Osteoblast (primary cell): ENCODE measurements at regions not wholly inside any gene's neighbourhood (a gene's known extent, or its start where the extent isn't known, plus 50 kb on each side); places are given as distances from the start of the nearest gene placed in this dataset.
"Not testable (repeated sequence)": the region's sequence is repeated elsewhere in the genome, so short reads cannot be mapped to it uniquely, and the experiment has no call there.

Experiments
- DNase-seq: peaks from one replicate; pipeline ENCODE4 v3.0.0; 2011; ENCODE audit warnings: low spot score, mixed read lengths; ENCODE audit not compliant: insufficient read length; ENCODE audit errors: missing footprints
- H2AFZ ChIP-seq: 2 replicates; pipeline ENCODE4 v1.6.0; 2011; ENCODE audit warnings: mild to moderate bottlenecking, low read length
- H3K27ac ChIP-seq: 2 replicates; pipeline ENCODE4 v1.5.1; 2011; ENCODE audit warnings: mild to moderate bottlenecking, low read depth, low read length, moderate library complexity
- H3K27me3 ChIP-seq: 2 replicates; pipeline ENCODE4 v1.6.0; 2012; ENCODE audit warnings: mild to moderate bottlenecking, control low read depth, inconsistent platforms, low read length, moderate library complexity; ENCODE audit not compliant: insufficient read depth
- H3K36me3 ChIP-seq: 2 replicates; pipeline ENCODE4 v1.5.1; 2011; ENCODE audit warnings: mild to moderate bottlenecking, low read length, control low read depth, moderate library complexity; ENCODE audit not compliant: insufficient read depth
- H3K4me1 ChIP-seq: 2 replicates; pipeline ENCODE4 v1.5.1; 2011; ENCODE audit warnings: mild to moderate bottlenecking, low read length, control low read depth, moderate library complexity; ENCODE audit not compliant: insufficient read depth
- H3K4me2 ChIP-seq: 2 replicates; pipeline ENCODE4 v1.6.0; 2011; ENCODE audit warnings: mild to moderate bottlenecking, low read length; ENCODE audit not compliant: insufficient read depth
- H3K4me3 ChIP-seq: fragments of 200-600 bp; sonication (generic); 3 replicates; pipeline ENCODE4 v1.5.1; 2012; ENCODE audit warnings: mild to moderate bottlenecking, low read length, inconsistent platforms; ENCODE audit not compliant: insufficient read depth
- H3K79me2 ChIP-seq: 2 replicates; pipeline ENCODE4 v1.6.0; 2012; ENCODE audit warnings: mild to moderate bottlenecking, low read length, control low read depth, inconsistent platforms; ENCODE audit not compliant: insufficient read depth
- H3K9me3 ChIP-seq: 2 replicates; pipeline ENCODE4 v1.5.1; 2011; ENCODE audit warnings: low read depth, low read length, control low read depth
- H4K20me1 ChIP-seq: 2 replicates; pipeline ENCODE4 v1.6.0; 2012; ENCODE audit warnings: mild to moderate bottlenecking, low read length, control low read depth; ENCODE audit not compliant: insufficient read depth
- CTCF ChIP-seq: IDR thresholded peaks from 2 replicates; pipeline ENCODE4 v1.5.1; 2011; ENCODE audit warnings: mild to moderate bottlenecking, low read depth, low read length, moderate library complexity; ENCODE audit errors: extremely low read depth

- H3K4me3 ChIP-seq: no peak overlapping the region
- no peaks in the 10 kb centered on the region for H4K20me1 ChIP-seq
- H2AFZ ChIP-seq: no peak overlapping the region
- TF ChIP-seq CTCF: no peak
- H3K4me2 ChIP-seq: no peak overlapping the region
- DNase-seq: no peak
- H3K36me3 ChIP-seq: no peaks in the 10 kb centered on the region
- no peaks in the 10 kb centered on the region for H3K4me1 ChIP-seq
- H3K79me2 ChIP-seq: no peaks in the 10 kb centered on the region
- H3K9me3 ChIP-seq: no peaks in the 10 kb centered on the region
- H3K27me3 ChIP-seq: no peaks in the 10 kb centered on the region
- H3K27ac ChIP-seq: no peak overlapping the region
Measured at GRCh38 chr1:68815632-68816031, 318.8 kb upstream of the DEPDC1 start.

- not testable (repeated sequence) for H3K79me2 ChIP-seq, DNase-seq, H3K27me3 ChIP-seq, H4K20me1 ChIP-seq, H3K4me1 ChIP-seq, H3K9me3 ChIP-seq, H3K4me2 ChIP-seq, H2AFZ ChIP-seq, H3K4me3 ChIP-seq, H3K27ac ChIP-seq, H3K36me3 ChIP-seq
Measured at GRCh38 chr1:68817505-68818210, 320.8 kb upstream of the DEPDC1 start.

- no peaks in the 10 kb centered on the region for H3K36me3 ChIP-seq
- no peaks in the 10 kb centered on the region for H3K27me3 ChIP-seq
- DNase-seq: peak; percentile 81
- H3K9me3 ChIP-seq: no peaks in the 10 kb centered on the region
- TF ChIP-seq CTCF: no peak
- no peak overlapping the region for H2AFZ ChIP-seq
- no peak overlapping the region for H3K4me3 ChIP-seq
- H3K4me1 ChIP-seq: no peaks in the 10 kb centered on the region
- H3K4me2 ChIP-seq: no peak overlapping the region
- no peak overlapping the region for H3K27ac ChIP-seq
- H4K20me1 ChIP-seq: no peaks in the 10 kb centered on the region
- no peaks in the 10 kb centered on the region for H3K79me2 ChIP-seq
Measured at GRCh38 chr1:68819190-68819829, 322.4 kb upstream of the DEPDC1 start.

- no peaks in the 10 kb centered on the region for H3K36me3 ChIP-seq
- H3K79me2 ChIP-seq: no peaks in the 10 kb centered on the region
- H3K9me3 ChIP-seq: no peaks in the 10 kb centered on the region
- H3K4me1 ChIP-seq: no peaks in the 10 kb centered on the region
- no peak overlapping the region for H3K4me3 ChIP-seq
- H4K20me1 ChIP-seq: no peaks in the 10 kb centered on the region
- no peak for TF ChIP-seq CTCF
- H3K4me2 ChIP-seq: no peak overlapping the region
- no peak overlapping the region for H2AFZ ChIP-seq
- no peaks in the 10 kb centered on the region for H3K27me3 ChIP-seq
- DNase-seq: no peak
- no peak overlapping the region for H3K27ac ChIP-seq
Measured at GRCh38 chr1:68820151-68820550, 323.3 kb upstream of the DEPDC1 start.
